Transverse colon (tissue), 3 donors: ENCODE measurements at regions not wholly inside any gene's neighbourhood (a gene's known extent, or its start where the extent isn't known, plus 50 kb on each side); places are given as distances from the start of the nearest gene placed in this dataset.

Source experiments
- EP300 ChIP-seq: sonication (generic); formaldehyde crosslinking; IDR thresholded peaks from one replicate; pipeline ENCODE4 v1.6.1; 2017; ENCODE audit warnings: antibody characterized with exemption, low read depth
- TF ChIP-seq, protein P1 (sequence below), 5 experiments: fragments of 200-600 bp in 3 of 5; fragments of 450-650 bp in 2 of 5; sonication (generic) in 3 of 5; IDR thresholded peaks; 1 replicate in 2 of 5; 2 replicates in 3 of 5; pipeline ENCODE4 v1.5.1; 2016 to 2017; ENCODE audit warnings: antibody characterized with exemption in 5 of 5, inconsistent platforms in 3 of 5, mild to moderate bottlenecking in 2 of 5, moderate library complexity in 1 of 5

- TF ChIP-seq, protein P1, sequence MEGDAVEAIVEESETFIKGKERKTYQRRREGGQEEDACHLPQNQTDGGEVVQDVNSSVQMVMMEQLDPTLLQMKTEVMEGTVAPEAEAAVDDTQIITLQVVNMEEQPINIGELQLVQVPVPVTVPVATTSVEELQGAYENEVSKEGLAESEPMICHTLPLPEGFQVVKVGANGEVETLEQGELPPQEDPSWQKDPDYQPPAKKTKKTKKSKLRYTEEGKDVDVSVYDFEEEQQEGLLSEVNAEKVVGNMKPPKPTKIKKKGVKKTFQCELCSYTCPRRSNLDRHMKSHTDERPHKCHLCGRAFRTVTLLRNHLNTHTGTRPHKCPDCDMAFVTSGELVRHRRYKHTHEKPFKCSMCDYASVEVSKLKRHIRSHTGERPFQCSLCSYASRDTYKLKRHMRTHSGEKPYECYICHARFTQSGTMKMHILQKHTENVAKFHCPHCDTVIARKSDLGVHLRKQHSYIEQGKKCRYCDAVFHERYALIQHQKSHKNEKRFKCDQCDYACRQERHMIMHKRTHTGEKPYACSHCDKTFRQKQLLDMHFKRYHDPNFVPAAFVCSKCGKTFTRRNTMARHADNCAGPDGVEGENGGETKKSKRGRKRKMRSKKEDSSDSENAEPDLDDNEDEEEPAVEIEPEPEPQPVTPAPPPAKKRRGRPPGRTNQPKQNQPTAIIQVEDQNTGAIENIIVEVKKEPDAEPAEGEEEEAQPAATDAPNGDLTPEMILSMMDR (IDR thresholded peaks at IDR 0.05), result no peak
- TF ChIP-seq EP300, result no peak
Observed at GRCh38 chr20:40451552-40451951, 237.5 kb downstream of the MAFB start.
